HG03520 (cell line): ENCODE measurements at regions not wholly inside any gene's neighbourhood (a gene's known extent, or its start where the extent isn't known, plus 50 kb on each side); places are given as distances from the start of the nearest gene placed in this dataset.

Source experiments
- ATAC-seq: cut with Tn5 transposase; IDR thresholded peaks from one replicate; pipeline ENCODE4 v1.9.1; 2021; ENCODE audit warnings: mild to moderate bottlenecking, moderate library complexity; ENCODE audit not compliant: unreplicated experiment

DNA sequence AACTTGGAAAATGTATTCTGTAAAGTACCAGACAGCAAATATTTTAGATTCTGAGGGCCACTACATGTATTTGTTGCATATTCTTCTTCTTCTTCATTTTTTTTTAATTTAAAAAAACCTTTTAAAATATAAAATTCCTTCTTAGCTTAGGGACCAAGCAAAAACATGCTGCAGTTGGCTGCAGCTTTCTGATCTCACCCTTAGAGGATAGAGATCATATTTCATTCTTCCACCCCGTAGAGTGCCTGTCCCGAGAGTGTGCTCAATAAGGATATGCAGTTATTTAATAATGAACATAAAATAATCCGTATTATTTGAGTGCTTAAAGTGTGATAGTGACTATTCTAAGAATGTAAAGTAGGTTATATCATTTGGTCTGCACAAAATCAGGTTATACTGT is 204.2 kb upstream of the CD180 start:
- no peak for ATAC-seq

DNA sequence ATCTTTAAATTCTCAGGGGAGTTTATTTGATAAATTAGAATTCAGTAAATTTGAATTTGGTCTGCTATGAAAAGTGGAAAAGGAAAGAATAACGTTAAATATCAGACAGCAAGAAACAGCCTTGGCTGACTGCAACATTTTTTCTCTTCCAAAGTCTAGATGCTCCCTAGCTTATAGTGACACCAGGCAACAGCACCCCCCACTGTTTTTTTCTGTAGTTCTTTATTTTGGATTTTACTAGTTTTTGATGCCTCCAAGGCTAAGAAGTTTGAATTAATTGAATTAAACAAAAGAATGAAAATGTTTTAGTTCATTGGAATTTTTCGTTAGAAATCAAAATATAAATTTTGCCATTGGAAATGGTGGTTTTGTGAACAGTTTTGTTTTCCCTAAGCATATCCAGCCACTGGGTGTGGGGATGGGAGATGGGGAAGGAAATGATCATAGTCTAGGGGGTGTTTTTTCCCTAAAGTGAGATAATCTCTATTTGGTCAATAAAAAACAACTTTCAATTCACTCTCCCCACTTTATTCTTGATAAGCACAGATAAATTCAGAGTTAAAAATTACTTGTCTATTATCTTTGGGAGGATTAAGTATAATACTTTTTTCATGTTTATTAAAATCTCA is 199.3 kb upstream of the CD180 start:
- ATAC-seq, result no peak

DNA sequence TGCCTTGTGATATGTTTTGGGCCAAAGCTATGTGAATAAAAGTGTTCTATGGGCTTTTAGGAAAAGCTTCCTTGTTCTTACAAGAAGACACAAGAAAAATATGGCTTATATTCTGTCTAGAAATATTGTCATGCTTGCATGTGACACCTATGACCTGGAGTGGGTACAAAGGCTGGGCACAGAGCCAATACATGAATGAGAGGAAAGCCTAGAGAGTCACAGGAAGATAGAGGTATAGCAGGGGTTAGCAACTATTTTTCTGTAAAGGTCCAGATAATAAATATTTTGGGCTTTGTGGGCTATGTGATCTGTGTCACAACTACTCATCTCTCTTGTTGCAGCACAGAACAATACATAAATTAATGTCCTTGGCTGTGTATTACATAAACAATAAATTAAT is 196.6 kb upstream of the CD180 start:
- no peak for ATAC-seq

DNA sequence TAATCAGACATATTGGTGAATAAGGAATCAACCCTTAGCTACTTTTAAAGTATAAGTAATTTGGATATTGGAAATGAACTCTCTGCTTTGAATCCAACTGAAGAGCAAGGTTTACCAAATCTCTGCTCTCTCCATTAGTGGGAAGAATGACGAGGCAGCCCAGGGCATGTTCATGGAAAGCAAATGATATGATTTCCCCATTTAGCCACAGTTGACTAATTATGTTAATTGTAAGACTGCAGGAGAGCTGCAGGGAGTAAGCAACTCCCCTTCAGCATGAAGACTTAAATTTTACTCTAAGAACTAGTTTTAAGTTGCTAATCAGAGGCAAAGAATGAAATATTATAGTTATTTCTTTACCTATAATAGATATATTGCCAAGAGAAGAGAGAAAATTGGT is 194.3 kb upstream of the CD180 start:
- ATAC-seq, result no peak

DNA sequence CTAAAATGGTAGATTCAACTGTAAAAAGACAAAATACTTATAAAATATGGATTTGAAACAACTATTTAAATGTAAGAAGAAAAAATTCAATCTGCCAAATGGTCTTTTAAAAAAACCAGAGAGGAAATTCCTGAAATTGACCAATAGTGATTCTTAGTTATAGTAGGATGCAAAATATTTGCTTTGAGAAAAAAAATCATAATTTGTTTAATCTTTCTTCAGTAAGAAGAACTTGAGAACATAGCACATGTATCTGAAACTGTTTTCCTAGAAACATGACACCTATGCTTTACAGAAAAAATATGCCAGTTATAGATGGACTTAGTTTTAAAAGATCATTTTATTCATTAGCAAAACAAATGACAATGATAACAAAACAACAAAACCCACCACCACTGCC is 186.9 kb upstream of the CD180 start:
- ATAC-seq, result no peak

DNA sequence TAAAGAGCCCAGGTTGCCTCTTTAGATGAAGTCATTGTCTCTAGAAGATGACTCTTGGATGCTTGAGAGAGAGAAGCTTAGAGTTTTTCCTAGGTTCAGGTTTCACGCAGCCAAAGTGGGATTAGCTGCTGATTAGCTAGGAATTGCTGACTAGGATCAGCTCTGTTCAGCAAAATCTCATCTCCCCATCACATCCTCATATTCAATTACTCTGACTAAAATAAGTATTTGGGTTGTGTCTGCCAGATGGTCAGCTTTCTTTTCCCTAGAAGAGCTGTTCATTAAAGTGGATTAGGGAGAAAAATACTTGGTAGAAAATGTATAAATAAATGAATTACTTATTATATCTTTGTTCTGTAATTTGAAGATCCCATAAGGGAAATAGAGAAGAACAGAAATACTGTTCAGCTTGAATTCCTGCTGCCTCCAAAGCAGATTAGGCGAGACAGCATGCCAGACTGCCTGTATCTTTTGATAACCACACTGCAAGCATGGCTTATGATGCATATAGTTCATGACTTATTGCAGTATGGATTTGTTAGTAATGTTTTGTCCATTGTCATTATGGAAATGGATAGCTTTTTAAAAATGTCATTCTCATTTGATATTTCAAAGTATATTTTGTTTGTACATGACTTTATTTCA is 184.8 kb upstream of the CD180 start:
- no peak for ATAC-seq

DNA sequence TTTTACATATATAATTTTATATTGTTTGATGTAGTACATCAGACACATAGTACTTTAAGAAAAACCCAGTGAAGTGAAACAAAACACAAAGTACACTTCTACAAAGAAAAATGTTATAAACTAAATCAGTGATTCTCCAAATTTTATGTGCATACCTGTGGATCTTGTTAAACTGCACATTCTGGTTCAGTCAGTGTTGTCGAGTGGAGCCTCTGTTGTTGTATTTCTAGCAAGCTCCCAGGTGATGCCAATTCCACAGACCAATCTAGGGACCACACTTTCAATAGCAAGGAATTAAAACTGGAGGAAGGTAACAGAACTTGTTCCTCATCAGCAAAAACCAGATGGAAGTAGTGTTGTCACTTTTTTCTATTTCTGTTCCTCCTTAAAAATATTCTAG is 183.8 kb upstream of the CD180 start:
- ATAC-seq, result no peak

DNA sequence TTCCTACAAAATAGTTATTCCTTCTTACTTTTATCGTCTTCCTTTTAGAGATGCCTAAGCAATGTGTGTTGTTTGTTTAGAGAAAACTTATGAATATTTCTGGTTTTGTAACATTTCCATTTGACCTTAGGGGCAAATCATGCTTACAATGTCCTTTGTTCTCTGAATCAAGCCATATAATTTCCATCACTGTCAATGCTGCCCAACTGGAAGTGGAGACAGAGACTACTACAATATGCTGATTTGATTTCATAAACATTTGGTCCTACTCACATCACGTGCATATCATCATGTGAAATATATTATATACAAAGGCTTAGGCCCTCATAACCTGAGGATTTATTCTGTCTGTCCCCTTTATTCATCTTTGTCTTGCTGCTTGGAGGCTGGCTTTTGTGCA is 183.2 kb upstream of the CD180 start:
- no peak for ATAC-seq

DNA sequence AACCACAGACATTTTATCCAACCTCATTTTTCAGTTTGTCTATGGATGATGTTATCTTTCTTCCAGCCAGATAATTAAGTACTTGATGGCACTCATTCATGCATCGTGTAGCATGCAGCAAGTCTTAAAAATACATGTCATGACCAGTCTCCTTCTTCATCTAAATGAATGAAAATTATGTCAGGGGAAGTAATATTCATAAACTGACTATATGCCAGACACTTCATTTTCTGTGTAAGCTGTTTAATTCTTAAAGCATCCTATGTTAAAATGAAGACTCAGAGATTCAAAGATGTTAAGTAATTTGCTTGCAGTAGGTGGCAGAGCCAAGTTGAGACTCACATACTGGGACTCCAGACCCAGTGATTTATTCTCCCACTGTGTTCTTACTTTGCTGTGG is 181.7 kb upstream of the CD180 start:
- no peak for ATAC-seq

DNA sequence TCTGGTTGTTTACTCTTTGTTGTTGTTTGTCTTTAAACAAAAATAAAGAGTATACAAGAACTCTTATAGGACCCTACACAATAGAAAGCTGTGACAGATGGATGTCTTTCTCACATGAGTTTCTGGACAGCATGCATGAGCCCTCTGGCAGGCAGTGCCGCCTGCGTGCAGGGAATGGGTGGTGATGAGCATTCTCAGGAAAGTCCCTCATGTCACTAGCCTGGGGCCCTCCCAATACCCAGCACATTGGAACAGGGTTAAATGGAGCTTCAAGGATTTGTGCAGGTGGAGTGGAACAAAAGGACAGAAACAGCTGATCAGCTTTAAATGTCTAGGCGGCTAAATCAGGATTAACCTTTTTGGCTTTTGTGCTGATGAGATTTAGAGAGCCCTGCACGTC is 181.0 kb upstream of the CD180 start:
- ATAC-seq, result no peak

DNA sequence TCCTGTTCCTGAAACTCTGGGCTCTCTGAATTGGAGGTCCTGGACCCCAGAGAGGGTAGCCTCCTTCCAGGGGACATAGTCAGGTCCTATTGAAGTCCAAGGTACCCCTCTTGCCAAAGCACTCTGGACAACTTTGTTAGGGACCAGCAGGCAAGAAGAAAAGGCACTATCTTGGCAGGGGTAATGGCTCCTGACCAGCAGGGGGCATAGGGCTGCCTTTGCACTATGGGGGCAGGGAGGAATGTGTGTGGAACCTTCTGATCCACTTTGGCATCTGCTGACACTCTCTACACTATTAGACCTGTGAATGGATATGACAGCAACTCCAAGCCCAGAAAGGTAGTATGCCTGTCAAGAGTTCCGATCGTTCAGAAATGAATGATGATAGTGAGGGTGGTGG is 179.0 kb upstream of the CD180 start:
- no peak for ATAC-seq

DNA sequence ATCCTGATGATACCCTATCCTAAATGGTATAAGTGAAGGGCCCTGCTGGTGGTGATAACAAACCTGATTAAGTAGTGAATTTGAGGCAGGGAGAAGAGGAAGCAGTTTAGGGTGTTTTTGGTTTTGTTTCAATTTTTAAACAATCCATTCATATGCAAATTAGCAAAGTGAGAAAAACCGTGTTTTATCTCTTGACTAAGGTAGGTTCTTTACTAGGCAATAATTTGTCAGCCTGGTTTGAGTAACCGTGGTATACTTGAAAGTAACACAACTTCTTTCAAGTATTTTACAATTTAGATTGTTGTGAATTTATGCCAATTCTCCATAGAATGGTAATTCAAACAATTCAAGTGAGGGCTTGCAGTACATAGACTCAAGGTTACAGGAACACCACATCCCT is 177.8 kb upstream of the CD180 start:
- no peak for ATAC-seq

DNA sequence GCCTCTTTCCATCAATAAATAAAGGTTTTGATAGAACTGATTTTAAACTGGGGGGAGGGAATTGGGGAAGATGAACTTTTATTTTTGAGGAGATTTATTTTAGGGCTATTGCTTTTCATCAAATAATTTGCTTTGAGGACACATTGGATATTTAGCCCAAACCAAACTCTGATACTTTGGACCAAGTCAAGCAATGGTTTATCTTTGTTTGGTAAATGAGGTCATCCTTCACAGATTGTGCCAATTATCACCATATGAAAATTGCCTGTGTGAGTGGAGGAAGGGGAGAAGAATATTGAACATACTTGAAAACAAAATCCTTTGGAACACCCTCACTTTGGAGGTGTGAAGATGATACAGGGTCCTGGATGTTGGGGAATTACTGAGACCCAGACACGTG is 176.9 kb upstream of the CD180 start:
- no peak for ATAC-seq

DNA sequence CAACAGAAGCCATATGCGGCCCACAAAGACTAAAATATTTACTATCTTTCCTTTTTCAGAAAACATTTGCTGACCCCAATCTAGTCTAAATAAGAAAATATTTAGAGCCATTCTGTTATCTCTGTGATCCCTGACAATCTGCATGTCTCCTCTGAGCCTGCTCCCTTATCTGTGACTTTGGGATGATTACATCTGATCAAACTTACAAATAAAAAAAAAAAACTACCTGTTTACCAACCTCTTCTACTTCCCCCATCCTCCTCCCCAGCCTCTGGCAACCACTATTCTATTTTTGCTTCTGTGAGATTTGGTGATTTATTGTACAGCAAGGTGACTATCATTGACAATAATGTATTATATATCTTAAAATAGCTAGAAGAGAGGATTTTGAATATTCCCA is 176.3 kb upstream of the CD180 start:
- ATAC-seq, result no peak

DNA sequence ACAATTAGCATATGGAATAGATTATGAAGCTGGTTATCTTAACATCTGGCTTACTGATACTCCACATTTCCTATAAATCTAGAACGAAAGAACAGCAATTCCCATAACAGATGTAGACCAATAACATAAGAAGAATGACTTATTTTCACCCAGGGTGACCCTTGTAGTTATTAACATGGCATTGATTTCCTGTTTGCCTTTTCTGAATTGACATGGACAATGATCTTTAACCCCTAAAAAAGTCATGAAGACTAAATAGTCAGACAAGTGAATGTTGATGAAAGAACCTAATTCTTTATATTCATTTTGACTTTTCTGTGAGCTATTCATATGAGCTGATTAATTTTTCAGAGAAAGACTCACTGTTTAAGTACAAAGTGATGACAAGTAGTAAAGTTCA is 175.3 kb upstream of the CD180 start:
- ATAC-seq, result no peak

DNA sequence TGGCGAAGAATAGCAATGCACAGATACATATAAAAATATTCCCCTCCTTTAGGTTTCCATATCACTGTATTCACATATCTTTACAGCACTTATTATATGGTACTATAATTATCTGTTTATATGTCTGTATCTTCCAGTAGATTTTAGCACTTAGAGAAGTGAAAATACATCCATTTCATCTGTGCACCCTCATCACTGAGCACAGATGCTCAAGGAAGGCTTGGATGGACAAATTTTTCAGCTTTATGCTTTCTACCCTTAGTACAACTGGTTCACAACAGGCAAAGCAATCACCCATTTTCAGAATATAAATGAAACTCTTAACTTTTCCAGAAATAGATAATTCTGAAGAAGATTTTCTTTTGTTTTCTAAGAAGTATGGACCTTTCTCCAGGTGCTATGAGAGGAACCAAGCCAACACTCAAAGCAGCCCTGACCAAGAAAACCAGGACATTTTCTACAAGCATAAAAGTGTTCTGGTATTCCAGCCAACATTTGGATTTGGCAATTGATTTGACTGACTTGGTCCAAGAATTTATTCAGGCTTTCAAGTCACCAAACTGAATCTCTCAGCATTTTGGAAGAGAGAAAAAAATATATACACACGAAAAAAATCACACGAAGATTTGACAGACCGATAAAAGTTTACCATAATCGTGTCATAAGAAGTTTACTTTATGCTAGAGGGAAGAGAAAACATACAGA is 170.2 kb upstream of the CD180 start:
- ATAC-seq, result no peak

DNA sequence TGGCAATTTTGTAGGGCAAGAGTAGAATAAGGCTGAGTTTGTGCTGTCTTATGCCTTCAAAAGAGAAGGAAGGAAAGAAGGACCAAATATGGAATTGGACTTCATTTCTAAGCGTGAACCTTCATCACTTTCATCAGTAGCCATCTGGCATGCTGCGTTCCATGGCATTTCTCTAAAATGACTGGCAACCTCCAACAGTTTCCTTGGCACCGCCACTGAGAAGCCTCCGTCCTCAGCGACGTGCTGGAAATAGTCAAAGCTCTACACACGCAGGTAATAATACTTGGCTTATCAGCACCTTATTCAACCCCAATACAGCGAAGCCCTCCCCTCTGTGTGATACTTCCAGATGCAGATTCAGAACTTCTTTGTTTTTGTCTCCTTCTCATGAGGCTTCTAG is 169.7 kb upstream of the CD180 start:
- no peak for ATAC-seq

DNA sequence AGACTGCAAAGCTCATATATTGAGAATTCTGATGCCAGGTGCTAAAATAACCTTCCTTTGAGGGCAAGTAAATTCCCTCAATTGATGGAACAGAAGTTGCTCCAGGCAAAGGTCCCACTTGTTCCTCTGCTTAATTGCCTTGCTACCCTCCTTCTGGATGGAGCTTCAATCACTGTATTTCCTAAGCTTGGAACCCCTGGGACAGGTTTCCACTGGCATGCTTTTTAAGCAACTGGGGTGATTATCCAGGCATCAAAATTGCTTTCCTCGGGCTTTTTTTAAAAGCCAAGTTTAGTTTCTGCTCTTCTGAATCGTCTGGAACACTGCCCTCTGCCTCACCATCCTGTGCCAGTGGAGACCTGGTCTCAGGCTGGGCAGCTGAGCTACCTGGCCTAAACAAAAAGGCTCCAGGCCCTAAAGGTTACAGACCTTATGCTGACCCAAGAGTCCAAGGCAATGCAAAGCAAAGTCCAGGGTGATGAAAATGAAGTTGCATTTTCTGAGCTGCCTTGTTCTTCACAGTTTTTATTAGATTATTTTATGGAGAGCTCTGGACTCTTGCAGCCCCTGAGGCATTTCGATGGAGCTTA is 167.9 kb upstream of the CD180 start:
- no peak for ATAC-seq

DNA sequence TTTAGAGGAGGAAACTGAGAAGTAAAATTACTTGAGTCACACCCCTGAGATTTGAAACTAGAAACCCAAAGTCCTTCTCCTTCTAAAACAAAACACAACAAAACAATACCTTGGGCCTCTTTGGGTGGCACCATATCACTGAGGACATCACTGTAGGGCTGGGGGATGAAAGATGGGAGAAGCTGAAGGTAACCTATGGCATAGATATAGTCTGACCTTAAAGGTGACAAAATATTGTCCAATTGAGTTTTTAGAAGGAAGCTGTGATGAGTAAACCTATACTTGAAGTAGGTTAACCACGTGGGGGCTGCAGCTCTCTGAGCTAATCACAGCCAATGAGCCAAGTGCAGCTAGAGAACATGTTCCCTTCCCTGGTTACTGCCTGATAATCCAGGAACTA is 167.4 kb upstream of the CD180 start:
- no peak for ATAC-seq

DNA sequence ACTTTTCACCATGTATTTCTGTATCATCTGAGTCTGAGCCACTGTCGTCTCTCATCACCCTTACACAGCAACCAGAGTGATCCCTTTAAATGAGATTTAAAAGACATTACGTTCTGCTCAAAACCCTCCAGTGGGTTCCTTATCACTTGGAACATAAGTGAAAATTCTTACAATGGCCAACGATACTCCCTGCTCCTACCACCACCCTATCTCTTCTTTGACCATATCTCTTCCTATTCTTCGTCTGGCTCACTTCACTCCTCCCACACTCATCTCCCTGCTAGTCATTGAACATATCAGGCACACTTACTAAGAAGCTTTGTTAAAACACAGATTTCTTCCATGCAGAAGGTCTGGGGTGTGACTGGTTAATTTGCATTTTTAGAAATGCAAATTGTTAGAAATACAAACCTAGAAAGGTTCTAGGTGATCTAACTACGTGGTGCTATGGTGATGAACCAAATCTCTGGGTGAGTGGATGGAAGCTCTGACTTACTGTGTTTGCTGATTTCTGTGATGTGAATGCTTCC is 166.6 kb upstream of the CD180 start:
- no peak for ATAC-seq

DNA sequence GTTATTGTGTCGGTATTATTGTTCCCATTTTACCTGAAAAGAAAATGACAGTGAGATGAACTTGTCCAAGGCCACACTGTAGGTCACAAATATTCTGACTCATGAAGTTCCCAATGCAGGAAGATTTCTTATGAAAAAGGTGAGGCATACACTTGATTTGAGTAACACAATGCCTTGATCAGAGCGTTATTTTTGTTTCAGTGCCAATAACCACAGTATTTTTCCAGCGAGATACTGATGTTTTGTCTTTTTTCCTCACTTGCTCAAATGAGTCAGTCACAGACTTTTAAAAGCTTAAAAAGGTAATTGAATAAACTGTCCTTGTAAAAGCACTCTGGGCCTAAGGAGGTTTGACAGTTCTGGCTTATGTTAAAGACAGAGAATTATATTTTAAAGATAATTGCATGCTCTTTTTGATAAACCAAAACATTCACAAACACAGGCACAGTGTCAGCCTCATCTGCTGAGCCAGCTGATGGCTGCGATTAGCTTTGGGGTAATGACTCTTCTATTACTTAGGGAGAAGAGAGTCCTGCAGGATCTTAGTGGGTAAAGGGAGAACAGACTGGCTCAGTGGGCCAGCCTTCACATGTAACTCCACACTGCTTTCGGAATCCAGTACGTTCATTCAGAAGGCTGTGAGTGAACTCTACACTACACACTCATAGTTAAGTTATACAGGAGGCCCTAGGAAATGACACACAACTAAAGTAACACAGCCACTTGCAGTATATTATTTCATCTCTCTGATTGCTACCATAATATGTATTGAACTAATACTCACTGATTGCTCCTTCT is 165.5 kb upstream of the CD180 start:
- ATAC-seq, result no peak
